Testis (tissue), 2 donors: ENCODE measurements at regions not wholly inside any gene's neighbourhood (a gene's known extent, or its start where the extent isn't known, plus 50 kb on each side); places are given as distances from the start of the nearest gene placed in this dataset.

Experiments used
- DNase-seq: peaks from one replicate; pipeline ENCODE4 v3.0.0-alpha.2; 2019
- H3K27ac ChIP-seq, 2 donors: fragments of 200-600 bp; sonication (generic); one replicate each; pipeline ENCODE4 v1.5.1; 2019
- H3K27me3 ChIP-seq: fragments of 200-600 bp; sonication (generic); one replicate; pipeline ENCODE4 v1.5.1; 2019
- H3K36me3 ChIP-seq: fragments of 200-600 bp; sonication (generic); one replicate; pipeline ENCODE4 v1.5.1; 2017; ENCODE audit warnings: low read depth; ENCODE audit errors: missing control alignments
- H3K4me1 ChIP-seq: fragments of 200-600 bp; sonication (generic); one replicate; pipeline ENCODE4 v1.5.1; 2019
- H3K4me3 ChIP-seq, 2 donors: fragments of 200-600 bp; sonication (generic); one replicate each; pipeline ENCODE4 v1.5.1; 2017 to 2019
- H3K9me3 ChIP-seq: fragments of 200-600 bp; sonication (generic); one replicate; pipeline ENCODE4 v1.5.1; 2017
- CTCF ChIP-seq, 3 experiments: fragments of 450-650 bp in 2 of 3; fragments of 200-600 bp in 1 of 3; sonication (generic) in 1 of 3; IDR thresholded peaks; one replicate each; pipeline ENCODE4 v1.5.1; 2016 to 2019; ENCODE audit warnings: antibody characterized with exemption in 3 of 3, mild to moderate bottlenecking in 2 of 3, moderate library complexity in 1 of 3
- POLR2A ChIP-seq: fragments of 450-650 bp; IDR thresholded peaks from one replicate; pipeline ENCODE4 v1.6.1; 2017; ENCODE audit warnings: antibody characterized with exemption, mild to moderate bottlenecking, moderate library complexity
- WGBS, 2 donors: methylation state at CpG; one replicate each; pipeline ENCODE4 v1.1.5; 2018; 5-methylcytosine and 5-hydroxymethylcytosine counted together
- intact Hi-C: fragments of 100-400 bp; cut with DNase I; formaldehyde crosslinking; loops from one replicate; pipeline ENCODE4 v1.15.1; 2023; ENCODE audit warnings: low total_unique reads

- H3K36me3 ChIP-seq, result no peaks in the 10 kb centered on the region
- no peak overlapping the region for H3K4me3 ChIP-seq
- H3K27me3 ChIP-seq, result no peaks in the 10 kb centered on the region
- WGBS, 2 donors, result 61 to 78% methylated on average over 7 of the region's 7 CpGs
- H3K27ac ChIP-seq, result no peak overlapping the region
- intact Hi-C loops, result no loop called here
- no peaks in the 10 kb centered on the region for H3K9me3 ChIP-seq
- TF ChIP-seq CTCF (IDR thresholded peaks at IDR 0.05) (no peak), POLR2A (no peak)
- no peak for DNase-seq
- no peaks in the 10 kb centered on the region for H3K4me1 ChIP-seq
These were observed 65.6 kb downstream of the POM121L12 start for GRCh38 chr7:53101026-53101425.

GRCh38 chr7:53110425-53110824 lies 75.0 kb downstream of the POM121L12 start:
- intact Hi-C loops, result no loop called here
- Histone ChIP-seq H3K9me3 (no peaks in the 10 kb centered on the region), H3K4me1 (no peaks in the 10 kb centered on the region), H3K4me3 (no peak overlapping the region), H3K27me3 (no peaks in the 10 kb centered on the region), H3K36me3 (no peaks in the 10 kb centered on the region), H3K27ac (no peak overlapping the region)
- DNase-seq, result no peak
- WGBS, 2 donors, result 71 to 80% methylated on average over 4 of the region's 4 CpGs
- TF ChIP-seq CTCF (IDR thresholded peaks at IDR 0.05) (no peak), POLR2A (no peak)

GRCh38 chr7:53111031-53111430 lies 75.6 kb downstream of the POM121L12 start:
- no peaks in the 10 kb centered on the region for H3K36me3 ChIP-seq
- H3K27me3 ChIP-seq, result no peaks in the 10 kb centered on the region
- no peak overlapping the region for H3K4me3 ChIP-seq
- DNase-seq, result no peak
- 67 to 73% methylated on average over 1 of the region's 1 CpG for WGBS, 2 donors
- no peak overlapping the region for H3K27ac ChIP-seq
- intact Hi-C loops, result no loop called here
- H3K9me3 ChIP-seq, result no peaks in the 10 kb centered on the region
- no peaks in the 10 kb centered on the region for H3K4me1 ChIP-seq
- no peak for TF ChIP-seq CTCF (IDR thresholded peaks at IDR 0.05)
- no peak for TF ChIP-seq POLR2A

- Histone ChIP-seq H3K36me3 (no peaks in the 10 kb centered on the region), H3K4me3 (no peak overlapping the region), H3K4me1 (no peaks in the 10 kb centered on the region), H3K9me3 (no peaks in the 10 kb centered on the region), H3K27ac (no peak overlapping the region), H3K27me3 (no peaks in the 10 kb centered on the region)
- TF ChIP-seq POLR2A (no peak), CTCF (IDR thresholded peaks at IDR 0.05) (no peak)
- no peak for DNase-seq
- WGBS, 2 donors, result 87 to 88% methylated on average over 4 of the region's 4 CpGs
- intact Hi-C loops, result no loop called here
These were observed 78.0 kb downstream of the POM121L12 start for GRCh38 chr7:53113424-53113823.

GRCh38 chr7:53119514-53119941 lies 84.1 kb downstream of the POM121L12 start:
- H3K4me1 ChIP-seq, result no peaks in the 10 kb centered on the region
- intact Hi-C loops, result no loop called here
- WGBS, 2 donors, result 34 to 41% methylated on average over 4 of the region's 4 CpGs
- H3K4me3 ChIP-seq, result no peak overlapping the region
- no peaks in the 10 kb centered on the region for H3K9me3 ChIP-seq
- no peaks in the 10 kb centered on the region for H3K36me3 ChIP-seq
- no peak for DNase-seq
- H3K27me3 ChIP-seq, result no peaks in the 10 kb centered on the region
- H3K27ac ChIP-seq, result no peak overlapping the region
- no peak for TF ChIP-seq CTCF (IDR thresholded peaks at IDR 0.05)
- no peak for TF ChIP-seq POLR2A
